Right renal cortex interstitium (tissue), 3 donors: ENCODE measurements at regions not wholly inside any gene's neighbourhood (a gene's known extent, or its start where the extent isn't known, plus 50 kb on each side); places are given as distances from the start of the nearest gene placed in this dataset.
"Not testable (repeated sequence)": the region's sequence is repeated elsewhere in the genome, so short reads cannot be mapped to it uniquely, and the experiment has no call there.

Source experiments
- DNase-seq, 3 donors: peaks; one replicate each; pipeline ENCODE4 v3.0.0-alpha.2; 2013; ENCODE audit warnings: low read depth in 3 of 3, low spot score in 2 of 3

DNA sequence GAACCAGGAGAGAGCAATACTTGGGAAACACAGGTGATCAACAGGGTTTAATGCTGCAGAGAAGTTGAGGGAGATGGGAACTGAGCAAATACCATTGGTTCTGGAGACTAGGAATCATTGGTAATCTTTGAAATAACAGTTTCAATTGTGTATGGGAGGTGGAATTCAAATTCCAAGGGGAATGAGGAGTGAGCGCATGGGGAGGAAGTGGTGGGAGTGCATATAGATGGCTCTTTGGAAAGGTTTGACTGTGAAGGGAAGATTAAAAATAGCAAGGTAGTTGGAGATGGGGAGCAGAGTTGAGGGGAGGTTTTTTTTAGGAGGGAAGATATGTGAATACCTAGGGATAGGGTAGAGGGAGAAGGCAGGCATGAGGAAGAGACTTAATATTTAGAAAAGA is 51.1 kb upstream of the ROPN1 start:
- DNase-seq, result no peak

DNA sequence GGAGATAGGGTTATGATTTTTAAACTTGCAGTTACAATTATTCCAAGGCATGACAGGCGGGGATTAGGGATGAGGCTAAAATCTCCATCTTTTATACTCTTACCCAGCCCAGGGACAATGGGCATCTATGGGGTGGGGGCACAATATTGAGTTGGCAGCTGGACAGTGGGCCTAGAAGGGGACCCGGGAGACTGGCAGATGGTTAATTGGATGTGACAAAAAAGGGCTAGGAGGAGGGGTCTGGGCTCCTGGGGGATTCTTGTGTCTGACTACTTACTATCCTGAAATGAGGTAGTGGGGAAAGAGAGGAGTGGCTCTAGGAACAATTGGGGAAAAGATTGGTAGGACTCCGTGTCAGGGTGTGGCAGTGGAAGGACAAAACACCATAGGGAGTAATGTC is 53.0 kb upstream of the ROPN1 start:
- DNase-seq, result no peak

DNA sequence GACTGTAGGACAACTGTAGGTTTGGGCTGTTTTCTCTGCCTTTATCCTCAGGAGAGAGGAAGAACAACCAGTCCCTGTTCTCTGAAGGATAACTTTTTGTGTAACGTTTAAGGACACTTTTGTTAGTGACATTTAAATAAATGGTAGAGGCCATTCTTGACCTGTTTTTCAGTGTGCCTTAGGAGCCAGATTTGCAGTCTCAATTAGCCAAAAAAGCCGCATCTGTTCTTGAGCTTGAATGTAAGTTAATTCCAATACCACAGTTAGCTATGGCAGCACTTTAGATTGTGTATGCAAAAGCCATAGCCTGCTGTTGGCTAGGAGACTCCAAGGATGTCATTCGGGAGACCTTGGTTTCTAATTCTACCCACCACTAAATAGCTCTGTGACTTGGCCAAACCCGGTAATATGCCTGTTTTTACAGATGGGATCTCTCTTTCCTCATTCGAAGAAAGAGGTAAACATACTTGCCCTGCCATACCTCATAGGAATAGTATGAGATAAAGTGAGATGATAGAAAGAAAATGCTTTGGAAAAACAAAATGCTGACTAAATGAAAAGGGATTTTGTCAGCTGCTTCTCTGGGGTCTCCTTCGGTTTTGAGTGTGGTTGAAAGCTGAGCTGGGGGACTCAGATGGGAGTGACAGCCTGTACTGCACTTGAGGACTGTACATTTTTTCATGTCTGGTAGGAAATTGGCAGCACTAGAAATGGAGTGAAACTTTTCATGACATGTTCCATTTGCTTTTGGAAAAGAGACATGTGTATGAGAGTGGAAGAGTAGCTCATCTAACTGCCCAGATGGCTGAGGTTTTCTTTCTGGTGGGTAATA is 57.3 kb upstream of the ROPN1 start:
- DNase-seq, result no peak

DNA sequence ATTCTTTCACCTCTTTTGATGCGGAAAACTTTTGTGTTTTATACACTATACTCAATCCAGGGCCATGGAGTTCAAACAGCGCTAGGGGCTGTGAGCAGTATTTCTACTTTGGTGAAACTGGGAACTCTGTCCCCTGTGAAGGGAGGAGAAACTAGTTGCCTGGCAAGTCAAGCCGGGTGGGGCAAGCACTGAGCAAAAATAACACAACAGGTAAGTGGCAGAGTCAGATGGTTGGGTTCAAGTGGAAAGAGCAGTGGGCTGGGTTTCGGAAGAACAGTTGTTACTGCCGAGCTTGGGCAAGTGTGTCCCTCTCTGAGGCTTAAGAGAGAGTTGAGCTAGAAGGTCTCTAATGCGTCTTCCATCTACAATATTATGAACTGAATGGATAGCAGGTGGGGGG is 59.7 kb upstream of the ROPN1 start:
- DNase-seq, result no peak

DNA sequence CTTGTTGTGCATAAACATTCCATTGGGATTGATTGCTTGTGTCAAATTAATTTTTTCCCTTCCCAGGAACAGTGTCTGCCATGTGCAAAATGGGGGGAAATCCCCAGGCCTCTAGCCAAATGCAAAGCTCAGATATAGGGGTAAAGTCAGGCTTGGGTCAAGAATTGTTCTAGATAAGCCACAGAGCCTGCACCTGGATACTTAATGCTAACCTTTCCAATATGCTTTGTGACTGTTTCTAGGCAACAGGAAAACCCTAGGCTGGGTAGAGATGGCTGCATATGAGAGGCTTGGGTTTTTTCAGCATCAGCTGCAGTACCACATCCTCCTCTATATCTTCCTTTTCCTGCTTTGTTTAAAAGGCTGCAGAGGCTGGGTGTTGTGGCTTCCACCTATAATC is 61.9 kb upstream of the ROPN1 start:
- no peak for DNase-seq

DNA sequence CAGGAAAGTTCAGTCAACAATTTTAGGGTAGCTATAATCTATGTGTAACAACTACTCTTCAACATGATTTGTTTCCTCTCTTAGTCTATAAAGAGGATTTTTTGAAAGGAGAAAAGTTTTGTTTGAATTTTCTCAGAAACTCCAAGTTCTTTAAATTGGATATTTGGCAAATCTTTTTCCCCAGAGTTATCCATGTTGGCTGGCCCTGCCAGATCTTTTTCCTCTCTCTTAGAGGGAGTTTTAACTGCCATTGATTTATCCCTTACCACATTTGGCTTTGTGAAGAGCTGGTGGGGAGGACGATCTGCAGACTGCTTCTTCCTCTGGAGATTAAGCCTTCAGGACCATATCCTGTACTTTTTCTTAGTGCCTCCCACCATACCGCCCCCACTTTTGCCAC is 64.9 kb upstream of the ROPN1 start:
- DNase-seq, result no peak

DNA sequence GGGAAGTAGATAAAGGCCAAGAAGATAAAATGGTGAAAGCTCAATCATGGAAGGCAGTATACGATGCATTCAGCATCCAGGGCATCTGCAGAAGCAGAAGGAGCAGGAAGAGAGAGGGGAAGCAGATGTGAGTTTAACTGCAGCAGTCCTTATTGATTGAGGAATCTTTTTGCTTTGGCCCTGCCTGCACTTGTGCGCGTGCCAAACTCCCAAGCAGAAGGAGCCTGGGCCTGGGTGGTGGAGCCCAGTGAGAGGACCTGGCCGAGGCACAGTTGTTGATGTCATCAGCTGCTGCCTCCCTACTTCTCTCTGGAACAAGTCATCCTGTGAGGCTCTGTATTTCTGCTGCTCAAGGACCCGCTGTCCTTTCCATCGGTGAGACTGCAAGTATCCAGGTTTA is 65.5 kb upstream of the ROPN1 start:
- DNase-seq, result no peak

DNA sequence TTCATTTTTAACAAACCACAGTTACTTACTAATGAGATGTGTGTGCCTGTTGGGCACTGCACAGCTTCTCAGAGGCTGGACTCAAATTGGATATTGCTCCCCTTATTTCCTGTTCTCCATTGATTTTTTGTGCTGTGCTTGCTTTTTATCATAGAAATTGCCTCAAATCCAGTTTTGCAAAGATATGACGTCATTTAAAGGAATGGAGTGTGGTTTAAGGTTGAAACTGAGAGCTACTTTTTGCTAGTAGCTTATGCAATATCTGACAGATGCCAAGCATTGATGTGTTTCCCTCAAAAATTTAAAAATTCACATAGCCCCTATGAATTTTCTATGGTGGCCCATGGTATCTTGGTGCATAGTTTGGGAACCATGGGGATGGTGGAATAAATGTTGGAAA is 67.7 kb upstream of the ROPN1 start:
- DNase-seq, result no peak

DNA sequence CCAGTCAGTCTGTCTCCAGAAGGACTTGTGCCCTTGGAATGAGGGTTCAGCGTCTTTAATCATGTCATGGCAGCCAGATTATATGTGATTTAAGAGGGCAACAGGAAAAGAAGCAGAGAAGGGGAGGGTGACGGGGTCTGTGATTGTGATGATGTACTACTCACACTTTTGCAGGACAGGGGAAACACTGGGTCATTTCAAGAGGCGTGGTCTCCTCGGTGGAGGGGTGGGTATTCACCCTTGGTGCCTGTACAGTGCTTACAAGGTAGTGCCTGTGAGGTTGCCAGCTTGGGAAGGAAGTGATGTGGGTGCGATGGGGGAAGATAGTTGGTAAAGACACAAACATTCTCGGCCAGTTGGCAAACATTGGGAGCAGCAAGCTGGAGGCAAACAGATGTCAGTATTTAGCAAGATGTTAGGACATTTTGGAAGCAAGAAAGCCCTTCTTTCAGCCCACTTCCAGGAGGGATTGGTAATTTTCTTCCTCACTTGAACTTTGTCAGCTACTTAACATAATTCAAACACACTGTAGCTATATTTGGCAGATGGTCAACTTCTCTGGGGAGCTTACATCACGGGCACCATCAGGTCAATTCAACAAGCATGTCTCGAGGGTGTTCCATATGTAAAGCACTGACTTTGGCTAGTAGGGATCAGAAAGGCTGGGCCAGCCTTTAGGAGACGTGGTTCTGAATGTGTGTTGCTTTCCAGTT is 71.4 kb upstream of the ROPN1 start:
- no peak for DNase-seq

DNA sequence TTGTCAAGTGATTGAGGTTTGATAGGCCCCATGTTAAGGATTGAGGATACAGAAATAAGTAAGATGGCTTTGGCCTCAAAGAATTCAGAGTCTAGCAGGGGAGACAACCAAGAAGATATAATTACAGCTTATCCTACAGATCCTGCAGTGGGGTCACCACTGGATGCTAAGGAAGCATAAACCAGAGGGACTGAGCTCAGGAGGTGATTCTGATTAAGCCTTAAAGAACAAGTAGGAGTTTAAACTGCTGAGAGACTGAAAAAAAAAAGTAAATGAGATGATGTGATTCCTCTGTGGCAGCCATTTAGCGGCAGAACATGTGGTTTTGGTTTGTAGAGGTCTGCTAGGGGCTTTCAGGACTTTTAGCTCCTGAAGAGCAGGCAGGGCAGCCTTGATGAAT is 72.1 kb upstream of the ROPN1 start:
- no peak for DNase-seq

DNA sequence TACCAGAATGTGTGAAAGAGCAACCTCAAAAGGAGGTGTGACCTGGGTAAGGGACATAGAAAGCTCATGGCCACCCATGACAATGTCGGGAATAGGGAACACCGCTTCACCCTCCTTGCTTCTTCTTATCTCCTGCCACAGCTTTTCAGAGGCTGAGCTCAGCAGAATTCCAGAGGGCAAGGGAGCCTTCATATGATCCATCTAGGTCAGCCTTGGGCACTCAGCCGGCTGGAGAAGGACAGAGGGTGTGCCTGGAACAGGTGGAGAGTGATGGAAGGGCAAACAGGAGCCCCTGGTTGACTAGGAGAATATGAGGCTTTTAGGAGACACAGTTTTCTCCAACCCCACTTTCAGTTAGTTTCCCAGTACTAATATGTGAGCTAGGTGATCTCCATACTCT is 74.6 kb upstream of the ROPN1 start:
- DNase-seq, result not testable (repeated sequence)

DNA sequence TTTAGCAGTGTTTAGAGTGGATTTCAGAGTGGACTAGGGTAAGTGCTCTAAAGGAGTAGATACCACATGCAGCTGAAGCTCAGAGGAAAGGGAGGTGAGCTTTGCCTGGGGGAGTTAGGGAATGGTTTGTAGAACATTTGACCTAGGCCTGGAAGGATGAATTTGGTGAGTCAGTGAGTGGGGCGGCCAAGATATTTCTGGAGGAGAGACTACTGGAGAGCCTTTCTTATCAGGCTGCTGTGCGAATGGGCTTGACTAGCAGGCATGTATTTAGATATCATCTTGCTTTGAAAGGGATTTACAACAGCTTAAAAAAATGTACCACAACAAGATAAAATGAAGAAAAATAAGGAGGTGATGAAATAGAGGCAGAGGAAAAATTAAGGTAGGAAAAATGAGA is 77.8 kb upstream of the ROPN1 start:
- DNase-seq, result not testable (repeated sequence)

DNA sequence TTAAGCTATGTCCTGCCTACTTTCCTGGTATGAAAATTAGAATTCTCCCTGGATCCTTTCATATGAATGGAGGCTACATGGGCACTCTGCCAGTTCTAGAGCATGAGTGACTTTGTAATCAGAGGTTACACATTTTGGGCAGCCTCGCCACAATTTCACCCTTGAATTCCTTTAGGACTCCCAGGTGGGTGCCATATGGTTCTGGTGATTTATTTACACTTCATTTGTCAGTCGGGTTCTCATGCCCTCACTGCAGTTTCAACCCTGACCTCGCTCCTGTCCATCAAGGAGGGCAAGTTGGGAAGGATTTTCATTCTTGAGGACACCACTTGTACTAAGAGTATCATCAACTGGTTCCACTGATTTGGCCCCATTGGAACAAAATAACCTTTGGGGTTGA is 83.2 kb upstream of the ROPN1 start:
- DNase-seq, result not testable (repeated sequence)

DNA sequence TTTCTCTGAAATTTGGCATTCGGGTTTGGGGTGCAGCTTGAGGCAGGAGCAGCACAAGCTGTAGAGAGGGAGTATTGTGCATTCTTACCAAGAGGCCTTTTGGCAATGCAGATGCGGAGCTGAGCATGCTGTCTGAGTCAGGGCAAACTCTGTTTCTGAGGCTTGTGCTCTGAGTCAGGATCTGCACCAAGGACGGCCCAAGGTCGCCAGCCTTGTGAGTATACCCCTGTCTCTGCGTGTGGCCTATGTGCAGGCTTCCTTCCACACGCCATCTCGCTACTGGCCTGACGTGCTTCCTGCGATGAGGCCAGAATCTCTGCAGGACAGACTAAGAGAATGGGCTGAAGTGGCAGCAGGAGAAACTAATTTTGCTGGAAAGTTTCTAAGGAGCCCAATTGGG is 83.8 kb upstream of the ROPN1 start:
- DNase-seq, result no peak

DNA sequence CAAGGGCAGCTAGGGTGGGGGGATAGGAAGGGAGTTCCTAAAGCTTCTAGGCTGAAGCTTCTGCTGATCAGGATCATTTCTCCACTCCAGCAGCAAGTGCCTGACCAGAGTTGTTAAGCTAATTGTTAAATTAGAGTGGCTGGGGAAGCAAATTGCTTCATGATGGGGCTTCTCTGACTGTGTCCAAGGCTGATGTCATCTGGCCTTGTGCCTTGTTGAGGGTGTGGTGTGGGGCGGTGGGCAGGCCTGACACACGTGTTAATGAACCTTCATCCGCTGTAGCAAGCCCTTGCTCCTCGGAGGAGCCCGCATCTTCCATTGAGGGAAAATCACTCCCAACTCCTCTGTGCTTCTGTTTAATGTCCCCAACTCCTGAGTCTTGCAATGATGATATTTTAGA is 84.3 kb upstream of the ROPN1 start:
- DNase-seq, result no peak

DNA sequence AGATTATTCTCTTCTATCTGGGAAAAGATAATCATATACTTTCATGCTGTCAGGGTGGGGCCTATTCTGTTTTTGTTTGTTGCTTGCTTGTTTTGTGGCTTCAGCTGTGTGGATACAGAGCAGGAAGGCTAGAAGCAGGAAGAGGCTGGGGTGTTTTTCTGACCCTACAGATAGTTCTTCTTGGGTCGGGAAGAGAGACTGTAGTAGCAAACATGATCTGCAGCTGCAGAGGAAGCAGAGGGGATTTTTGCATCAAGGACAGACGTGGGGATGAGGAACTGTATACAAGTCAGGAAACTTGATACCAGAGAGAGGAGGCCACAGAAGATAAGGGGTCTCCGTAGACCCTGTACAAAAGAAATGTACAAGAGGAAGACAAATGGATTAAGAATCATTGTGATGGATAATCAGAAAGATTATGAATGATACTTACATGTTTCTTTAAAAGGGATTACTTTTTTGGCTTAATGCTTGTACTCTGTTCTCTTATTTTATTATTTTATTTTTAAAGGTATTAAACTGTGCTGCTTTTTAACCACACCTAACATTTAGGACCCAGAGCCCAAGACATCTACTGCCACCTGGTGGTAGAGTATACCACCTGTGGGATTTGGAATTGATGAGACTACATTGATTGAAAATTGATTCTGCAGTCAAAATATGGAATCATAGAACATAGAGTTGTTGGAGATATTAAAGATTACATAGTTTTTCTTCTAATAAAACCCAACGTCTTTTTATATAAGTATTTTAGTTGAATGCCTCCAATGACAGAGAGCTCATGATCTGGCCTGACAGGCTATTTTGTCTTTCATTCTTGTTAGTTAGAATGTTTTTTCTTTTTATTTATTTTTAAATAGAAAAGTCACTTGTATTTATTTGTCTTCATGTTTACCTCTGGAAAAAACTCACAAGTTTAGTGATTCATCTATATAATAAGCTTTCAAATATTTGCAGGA is 87.3 kb upstream of the ROPN1 start:
- peak in 1 of 3 donors; percentile 35 for DNase-seq

DNA sequence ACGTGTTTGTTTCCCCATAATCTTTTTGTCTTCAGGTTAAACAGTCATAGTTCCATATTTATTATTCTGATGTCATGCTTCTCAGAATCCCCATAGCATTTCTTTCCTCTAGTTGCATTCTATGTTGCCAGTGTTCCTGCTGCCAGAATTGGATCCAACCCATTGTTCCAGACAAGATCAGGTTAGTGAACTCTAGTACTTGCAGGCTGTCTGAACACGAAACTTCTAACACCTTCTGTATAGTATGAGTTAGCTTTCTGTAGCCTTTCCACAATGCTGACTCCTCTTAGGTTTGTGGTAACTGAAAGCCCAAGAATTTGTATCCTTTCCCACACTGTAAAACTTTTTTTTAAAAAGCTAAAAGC is 88.0 kb upstream of the ROPN1 start:
- DNase-seq, result no peak

DNA sequence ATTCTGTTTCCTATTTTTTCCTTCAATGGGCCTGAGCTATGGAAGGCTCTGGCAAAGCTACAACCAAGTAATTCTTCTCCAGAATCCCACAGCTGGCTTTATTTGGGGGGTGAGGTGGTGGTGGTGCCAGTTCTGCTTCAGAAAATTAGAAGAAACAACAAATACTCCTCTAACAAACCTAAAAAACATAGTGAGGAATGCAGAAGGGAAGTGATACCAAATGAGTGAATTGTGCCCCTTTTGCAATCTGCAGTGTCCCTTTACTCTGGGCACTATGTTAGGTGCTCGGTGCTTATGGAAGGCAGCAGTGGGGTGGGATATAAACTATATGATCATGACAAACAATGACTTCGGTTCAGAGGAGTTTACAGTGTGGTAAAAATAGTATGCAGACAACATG is 90.4 kb upstream of the ROPN1 start:
- no peak for DNase-seq

DNA sequence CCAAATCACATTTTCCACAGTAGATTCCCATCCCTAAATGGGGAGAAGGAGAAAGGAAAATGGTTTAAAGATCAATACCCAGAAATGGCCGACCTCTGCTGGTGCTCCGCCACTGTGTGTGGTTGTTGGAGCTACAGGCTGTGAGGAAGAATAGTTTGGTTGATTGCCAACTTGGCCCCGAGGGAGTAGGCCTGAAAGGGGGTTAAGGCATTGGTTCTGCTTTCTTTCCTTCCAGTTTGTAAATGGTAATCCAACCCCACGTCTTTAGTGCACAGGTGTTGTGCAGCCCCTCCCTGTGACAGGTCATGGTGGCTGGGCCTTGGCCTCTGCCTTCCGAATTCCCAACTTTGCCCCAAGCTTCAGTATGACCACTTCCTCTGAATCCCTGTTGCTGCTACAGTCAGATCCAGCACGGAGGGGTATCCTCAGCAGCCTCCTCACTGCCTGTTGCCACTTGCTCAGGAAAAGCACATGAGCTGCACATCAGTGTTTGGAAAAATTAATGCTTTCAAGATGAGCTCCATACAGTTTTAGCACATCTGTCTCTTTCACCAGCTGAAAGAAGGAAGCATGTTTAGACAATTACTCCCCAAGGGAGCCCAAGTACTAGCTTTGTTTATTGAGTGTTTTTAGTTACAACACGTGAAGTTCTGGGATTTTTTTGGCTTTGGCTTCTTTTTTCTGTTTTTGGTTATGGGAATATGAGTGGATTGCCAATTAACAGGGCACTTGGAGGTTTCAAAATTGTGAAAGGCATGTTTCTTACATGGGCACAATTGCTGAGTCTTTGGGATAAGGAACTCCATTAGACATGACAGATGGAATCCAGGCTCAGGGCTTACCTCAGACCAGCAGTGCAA is 92.3 kb upstream of the ROPN1 start:
- no peak for DNase-seq

DNA sequence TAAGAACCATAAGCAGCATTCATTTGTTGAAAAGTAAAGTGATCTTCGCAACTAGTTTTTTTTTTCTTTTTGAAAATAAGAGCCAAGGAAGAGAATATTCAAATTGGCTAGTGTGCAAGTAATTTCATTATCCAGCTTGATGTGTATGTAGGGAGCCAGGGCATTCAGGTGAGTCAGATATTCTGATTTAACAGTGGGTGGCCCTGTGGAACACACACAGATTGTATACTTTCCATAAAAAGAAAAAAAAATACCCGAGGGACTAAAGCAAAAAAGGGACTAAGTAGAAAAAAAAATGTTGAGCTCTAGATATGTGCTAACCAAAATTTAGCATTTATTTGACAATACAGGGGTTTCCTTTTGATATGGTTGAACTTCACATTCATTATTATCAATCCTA is 96.9 kb upstream of the ROPN1 start:
- no peak for DNase-seq
